ENCODE measurements at regions not wholly inside any gene's neighbourhood (a gene's known extent, or its start where the extent isn't known, plus 50 kb on each side); places are given as distances from the start of the nearest gene placed in this dataset.

- H2BK120ac ChIP-seq (ENCODE audit: low read depth, low read length): no peak overlapping the region
- no TSS peak for BruUV-seq (replicated peaks)
- H3K23ac ChIP-seq (ENCODE audit: low read depth, low read length): no peak overlapping the region
- no peak overlapping the region for H4K8ac ChIP-seq (ENCODE audit: low read depth in 2 of 2, low read length in 2 of 2)
- no peak overlapping the region for H3K4ac ChIP-seq (ENCODE audit: low read depth, low read length)
- no peaks in the 10 kb centered on the region for H3K9me3 ChIP-seq (ENCODE audit: control insufficient read depth, insufficient read depth, low read length)
- H3K4me3 ChIP-seq (ENCODE audit: insufficient read depth, low read depth, low read length): no peak overlapping the region
- H2BK20ac ChIP-seq (ENCODE audit: low read depth, low read length): no peak overlapping the region
- no peak for TF ChIP-seq BHLHE40 (IDR thresholded peaks at IDR 0.05; ENCODE audit: low read depth, low read length)
- TF ChIP-seq SMC3 (IDR thresholded peaks at IDR 0.05; ENCODE audit: low read depth, low read length): no peak
- TF ChIP-seq ELK1 (IDR thresholded peaks at IDR 0.05; ENCODE audit: borderline replicate concordance, low read depth, low read length): no peak
- no peak for TF ChIP-seq RAD21 (IDR thresholded peaks at IDR 0.05; ENCODE audit: low read length)
- TF ChIP-seq FOS (IDR thresholded peaks at IDR 0.05; ENCODE audit: low read depth, low read length): no peak
- TF ChIP-seq CEBPB (IDR thresholded peaks at IDR 0.05; ENCODE audit: low read depth, low read length): no peak
- no peak for TF ChIP-seq CTCF (conservative IDR thresholded peaks at IDR 0.05; ENCODE audit: low read depth, low read length)
- TF ChIP-seq, protein P1, sequence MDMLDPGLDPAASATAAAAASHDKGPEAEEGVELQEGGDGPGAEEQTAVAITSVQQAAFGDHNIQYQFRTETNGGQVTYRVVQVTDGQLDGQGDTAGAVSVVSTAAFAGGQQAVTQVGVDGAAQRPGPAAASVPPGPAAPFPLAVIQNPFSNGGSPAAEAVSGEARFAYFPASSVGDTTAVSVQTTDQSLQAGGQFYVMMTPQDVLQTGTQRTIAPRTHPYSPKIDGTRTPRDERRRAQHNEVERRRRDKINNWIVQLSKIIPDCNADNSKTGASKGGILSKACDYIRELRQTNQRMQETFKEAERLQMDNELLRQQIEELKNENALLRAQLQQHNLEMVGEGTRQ (IDR thresholded peaks at IDR 0.05; ENCODE audit: low read depth, low read length): no peak
- TF ChIP-seq MXI1 (IDR thresholded peaks at IDR 0.05; ENCODE audit: borderline replicate concordance, low read depth, low read length): no peak
- no peak for TF ChIP-seq MAFK (IDR thresholded peaks at IDR 0.05; ENCODE audit: low read depth, low read length)
- TF ChIP-seq POLR2A (IDR thresholded peaks at IDR 0.05; ENCODE audit: low read depth, low read length): no peak
- TF ChIP-seq RCOR1 (IDR thresholded peaks at IDR 0.05; ENCODE audit: insufficient replicate concordance, low read length): no peak
- TF ChIP-seq MAZ (IDR thresholded peaks at IDR 0.05; ENCODE audit: borderline replicate concordance, low read depth, low read length): no peak
- no peak for TF ChIP-seq RFX5 (IDR thresholded peaks at IDR 0.05; ENCODE audit: low read depth, low read length)
- no peak overlapping the region for H3K18ac ChIP-seq (ENCODE audit: low read depth, low read length)
- intact Hi-C loops (cut with micrococcal nuclease): no loop called here
- H4K91ac ChIP-seq (ENCODE audit: insufficient read depth, low read depth, low read length): no peak overlapping the region
- no peak overlapping the region for H3K14ac ChIP-seq (replicated peaks; ENCODE audit: low read depth, low read length)
- no peaks in the 10 kb centered on the region for H3K79me1 ChIP-seq (ENCODE audit: low read depth in 1 of 2, low read length in 2 of 2)
- no peaks in the 10 kb centered on the region for H3K36me3 ChIP-seq (ENCODE audit: control insufficient read depth, insufficient read depth, low read length)
- ChIA-PET CTCF (no interaction called here), POLR2A (ENCODE audit: unreplicated experiment) (no interaction called here)
- no peak overlapping the region for H3K9ac ChIP-seq (ENCODE audit: low read depth, low read length)
- H2BK15ac ChIP-seq (ENCODE audit: low read depth, low read length): no peak overlapping the region
- H2AFZ ChIP-seq (replicated peaks; ENCODE audit: low read length, poor library complexity): no peak overlapping the region
- ATAC-seq (ENCODE audit: low read depth) (no peak), DNase-seq (no peak)
- no peak overlapping the region for H3K56ac ChIP-seq (ENCODE audit: extremely low read depth, insufficient read depth, low read length)
- H3K27ac ChIP-seq (ENCODE audit: insufficient read depth, low read length): no peak overlapping the region
- no peak overlapping the region for H3K4me2 ChIP-seq (ENCODE audit: low read depth, low read length)
- no peak overlapping the region for H2BK5ac ChIP-seq (ENCODE audit: low read depth, low read length, poor library complexity, severe bottlenecking)
- in situ Hi-C loops (cut with MboI; ENCODE audit: low sequenced_read_pairs): no loop called here
- no peak overlapping the region for H4K5ac ChIP-seq (ENCODE audit: low read depth, low read length)
- H3K27me3 ChIP-seq (ENCODE audit: control insufficient read depth, insufficient read depth, low read length): no peaks in the 10 kb centered on the region
- H4K20me1 ChIP-seq (ENCODE audit: insufficient read depth, low read length): no peaks in the 10 kb centered on the region
- WGBS, 2 experiments (ENCODE audit: extremely low coverage in 2 of 2, insufficient read length in 1 of 2): no CpG with 5 or more reads among the region's 2 CpGs
- H2AK9ac ChIP-seq (replicated peaks; ENCODE audit: low read depth, low read length, poor library complexity): no peak overlapping the region
- no peaks in the 10 kb centered on the region for H3K9me1 ChIP-seq (ENCODE audit: insufficient read depth, low read length)
- dilution Hi-C loops (cut with HindIII; ENCODE audit: low sequenced_read_pairs, unreplicated experiment): no loop called here
- no peak overlapping the region for H2AK5ac ChIP-seq (ENCODE audit: low read depth, low read length)
- H3K4me1 ChIP-seq (ENCODE audit: control insufficient read depth, insufficient read depth, low read length): no peaks in the 10 kb centered on the region
Observed at GRCh38 chr13:86006317-86006716, 207.1 kb upstream of the SLITRK6 start.

All from IMR-90 (cell line).